ENCODE measurements at regions not wholly inside any gene's neighbourhood (a gene's known extent, or its start where the extent isn't known, plus 50 kb on each side); places are given as distances from the start of the nearest gene placed in this dataset.

DNA sequence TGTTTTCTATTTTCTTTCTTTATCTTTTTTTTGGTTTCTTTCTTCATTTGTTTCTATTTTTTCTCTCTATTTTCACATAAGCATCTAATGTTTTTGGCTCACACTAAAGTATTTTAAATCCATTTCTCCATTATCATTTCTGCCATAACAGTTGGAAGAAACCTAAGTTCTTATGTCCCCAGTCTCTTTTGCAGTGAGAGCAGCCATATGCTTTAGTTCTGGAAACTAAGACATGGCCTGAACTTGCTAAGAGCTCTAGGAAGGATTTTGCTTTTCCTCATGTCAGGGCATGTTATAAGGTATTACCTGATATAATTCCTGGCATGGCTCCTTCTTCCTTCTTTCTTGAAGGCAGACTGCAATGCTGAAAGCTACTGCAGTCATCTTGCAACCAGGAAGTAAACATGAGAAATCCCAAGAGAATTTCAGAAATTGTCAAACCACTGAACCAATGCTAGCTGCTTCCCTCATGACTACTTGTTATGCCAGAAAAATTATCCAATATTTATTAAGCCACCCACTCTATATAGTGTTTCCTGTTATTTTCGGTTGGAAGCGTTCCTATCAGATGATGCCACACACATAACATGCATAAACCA lies 171.1 kb downstream of the TAF11L14 start:
- H3K27me3 Mint-ChIP-seq (ENCODE audit: insufficient read depth), result no peaks in the 10 kb centered on the region
- TF ChIP-seq, protein P1, sequence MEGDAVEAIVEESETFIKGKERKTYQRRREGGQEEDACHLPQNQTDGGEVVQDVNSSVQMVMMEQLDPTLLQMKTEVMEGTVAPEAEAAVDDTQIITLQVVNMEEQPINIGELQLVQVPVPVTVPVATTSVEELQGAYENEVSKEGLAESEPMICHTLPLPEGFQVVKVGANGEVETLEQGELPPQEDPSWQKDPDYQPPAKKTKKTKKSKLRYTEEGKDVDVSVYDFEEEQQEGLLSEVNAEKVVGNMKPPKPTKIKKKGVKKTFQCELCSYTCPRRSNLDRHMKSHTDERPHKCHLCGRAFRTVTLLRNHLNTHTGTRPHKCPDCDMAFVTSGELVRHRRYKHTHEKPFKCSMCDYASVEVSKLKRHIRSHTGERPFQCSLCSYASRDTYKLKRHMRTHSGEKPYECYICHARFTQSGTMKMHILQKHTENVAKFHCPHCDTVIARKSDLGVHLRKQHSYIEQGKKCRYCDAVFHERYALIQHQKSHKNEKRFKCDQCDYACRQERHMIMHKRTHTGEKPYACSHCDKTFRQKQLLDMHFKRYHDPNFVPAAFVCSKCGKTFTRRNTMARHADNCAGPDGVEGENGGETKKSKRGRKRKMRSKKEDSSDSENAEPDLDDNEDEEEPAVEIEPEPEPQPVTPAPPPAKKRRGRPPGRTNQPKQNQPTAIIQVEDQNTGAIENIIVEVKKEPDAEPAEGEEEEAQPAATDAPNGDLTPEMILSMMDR (IDR thresholded peaks at IDR 0.05), result no peak
- DNase-seq, result no peak
- H3K4me1 Mint-ChIP-seq (ENCODE audit: low read depth), result no peaks in the 10 kb centered on the region
- no peaks in the 10 kb centered on the region; the same call in 1 of the 2 replicates for H3K9me3 Mint-ChIP-seq
- H3K4me3 Mint-ChIP-seq, result no peak overlapping the region
- no peak overlapping the region for H3K27ac Mint-ChIP-seq
- H3K36me3 Mint-ChIP-seq (ENCODE audit: low read depth), result no peaks in the 10 kb centered on the region

DNA sequence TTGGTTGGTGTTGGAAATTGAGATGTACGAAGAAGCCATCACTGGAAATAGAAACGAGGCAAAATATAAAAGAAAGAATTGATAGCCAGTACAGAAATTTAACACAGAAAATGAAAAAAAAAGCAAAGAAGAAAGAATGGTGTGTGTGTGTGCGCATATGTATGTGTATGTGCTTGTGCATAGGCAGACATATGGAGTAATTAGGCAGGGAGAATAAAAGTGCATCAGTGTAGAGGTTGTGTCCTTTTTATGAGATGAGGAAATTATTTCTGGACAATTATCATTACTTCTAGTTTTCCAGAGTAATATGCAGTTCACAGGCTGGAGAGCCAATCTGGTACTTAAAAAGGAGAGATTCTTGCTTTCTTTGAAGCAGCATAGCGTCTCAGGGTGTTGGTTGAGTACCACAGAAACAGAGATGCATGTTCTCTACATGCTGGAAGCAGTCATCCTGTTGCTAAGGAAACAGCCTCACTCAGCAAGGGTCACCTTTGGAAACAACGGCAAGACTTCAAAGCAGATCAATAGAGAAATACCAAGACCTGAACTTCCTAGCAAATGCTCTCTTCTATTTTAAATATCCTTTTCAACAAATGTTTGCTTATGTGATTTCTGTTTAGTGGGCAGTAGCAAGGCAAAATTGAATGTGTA lies 172.7 kb downstream of the TAF11L14 start:
- no peak for DNase-seq
- Mint-ChIP-seq H3K27ac (no peak overlapping the region), H3K27me3 (ENCODE audit: insufficient read depth) (no peaks in the 10 kb centered on the region), H3K9me3 (no peaks in the 10 kb centered on the region; the same call in 1 of the 2 replicates), H3K4me1 (ENCODE audit: low read depth) (no peaks in the 10 kb centered on the region), H3K36me3 (ENCODE audit: low read depth) (no peaks in the 10 kb centered on the region), H3K4me3 (no peak overlapping the region)
- TF ChIP-seq, protein P1 (IDR thresholded peaks at IDR 0.05), result no peak

DNA sequence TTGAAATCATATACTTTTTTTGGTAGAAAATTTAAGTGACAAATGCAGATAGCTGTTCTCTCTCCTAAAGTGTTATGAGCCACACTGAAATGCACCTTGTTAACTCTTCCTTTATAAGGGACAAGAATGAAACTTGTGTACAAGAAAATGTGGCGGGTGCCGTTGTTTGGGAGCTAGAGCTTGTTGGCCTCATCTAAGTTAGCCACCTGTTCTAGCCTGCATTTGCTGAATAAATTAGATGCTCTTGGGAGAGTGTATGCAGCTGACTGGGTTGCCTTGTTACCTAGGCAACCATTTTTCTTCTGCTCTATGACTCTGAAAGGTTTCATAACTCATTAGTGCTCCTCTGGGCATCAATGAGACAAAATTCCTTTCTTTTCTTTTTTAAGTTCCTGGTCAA lies 174.3 kb downstream of the TAF11L14 start:
- no peak overlapping the region for H3K27ac Mint-ChIP-seq
- DNase-seq, result no peak

DNA sequence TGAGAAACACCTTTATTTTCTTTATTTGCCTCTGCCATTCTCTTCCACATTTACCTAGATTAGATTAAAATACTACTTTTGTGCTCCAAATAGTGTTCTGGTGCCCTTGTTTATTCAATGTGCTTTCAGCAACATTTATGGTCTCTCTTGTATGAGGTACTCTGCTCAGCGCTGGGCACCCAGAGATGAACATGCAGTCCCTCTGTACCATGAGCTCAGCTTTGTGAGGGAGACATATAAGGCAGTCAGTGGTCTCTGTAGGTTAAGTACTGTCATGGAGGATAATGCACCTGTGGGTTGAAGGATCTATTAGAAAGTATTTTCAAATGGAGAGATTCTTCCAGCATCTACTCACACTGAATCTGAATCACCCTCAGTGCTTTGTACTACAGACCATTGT lies 176.5 kb downstream of the TAF11L14 start:
- Mint-ChIP-seq H3K4me3 (no peak overlapping the region), H3K4me1 (ENCODE audit: low read depth) (no peaks in the 10 kb centered on the region), H3K27ac (no peak overlapping the region), H3K36me3 (ENCODE audit: low read depth) (no peaks in the 10 kb centered on the region), H3K9me3 (no peaks in the 10 kb centered on the region), H3K27me3 (ENCODE audit: insufficient read depth) (no peaks in the 10 kb centered on the region)
- no peak for DNase-seq
- TF ChIP-seq, protein P1 (IDR thresholded peaks at IDR 0.05), result no peak

More for the DNA sequence above, 174.3 kb downstream of the TAF11L14 start:
- Mint-ChIP-seq H3K4me3 (no peak overlapping the region), H3K27me3 (ENCODE audit: insufficient read depth) (no peaks in the 10 kb centered on the region), H3K9me3 (no peaks in the 10 kb centered on the region), H3K4me1 (ENCODE audit: low read depth) (no peaks in the 10 kb centered on the region), H3K36me3 (ENCODE audit: low read depth) (no peaks in the 10 kb centered on the region)
- TF ChIP-seq, protein P1 (IDR thresholded peaks at IDR 0.05), result no peak

DNA sequence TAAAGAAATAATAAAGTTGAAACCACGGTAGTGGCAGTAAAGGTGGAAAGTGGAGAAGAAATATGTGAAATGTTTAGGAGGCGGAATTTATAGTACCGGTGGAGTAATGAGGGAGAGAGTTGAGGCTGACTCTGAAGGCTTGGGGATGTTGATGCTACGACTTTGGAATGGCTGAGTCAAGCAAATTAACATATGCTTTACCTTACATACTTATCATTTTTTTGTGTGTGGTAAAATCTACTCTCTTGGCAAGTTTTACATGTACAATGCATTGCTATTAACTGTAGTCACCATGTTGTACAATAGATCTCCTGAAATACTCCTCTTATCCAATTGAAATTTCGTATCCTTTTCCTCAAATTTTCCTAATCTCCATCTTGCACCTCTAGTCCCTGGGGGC lies 179.0 kb downstream of the TAF11L14 start:
- Mint-ChIP-seq H3K4me1 (ENCODE audit: low read depth) (no peaks in the 10 kb centered on the region), H3K27ac (no peak overlapping the region), H3K9me3 (no peaks in the 10 kb centered on the region), H3K36me3 (ENCODE audit: low read depth) (no peaks in the 10 kb centered on the region), H3K27me3 (ENCODE audit: insufficient read depth) (no peaks in the 10 kb centered on the region), H3K4me3 (no peak overlapping the region)
- DNase-seq, result no peak
- TF ChIP-seq, protein P1 (IDR thresholded peaks at IDR 0.05), result no peak
